Glutamatergic neuron (in vitro differentiated cells): ENCODE measurements at regions not wholly inside any gene's neighbourhood (a gene's known extent, or its start where the extent isn't known, plus 50 kb on each side); places are given as distances from the start of the nearest gene placed in this dataset.
"Not testable (repeated sequence)": the region's sequence is repeated elsewhere in the genome, so short reads cannot be mapped to it uniquely, and the experiment has no call there.

Experiments used
- DNase-seq: peaks from one replicate; pipeline ENCODE4 v3.0.0; 2022
- H3K27ac Mint-ChIP-seq: one replicate; pipeline ENCODE4 v1.8.0; 2020; ENCODE audit warnings: mild to moderate bottlenecking, mixed read lengths, inconsistent platforms; ENCODE audit not compliant: unreplicated experiment
- H3K27me3 Mint-ChIP-seq: one replicate; pipeline ENCODE4 v1.8.0; 2020; ENCODE audit warnings: mild to moderate bottlenecking, moderate library complexity, mixed read lengths, inconsistent platforms; ENCODE audit not compliant: unreplicated experiment
- H3K36me3 Mint-ChIP-seq: one replicate; pipeline ENCODE4 v1.8.0; 2020; ENCODE audit warnings: mild to moderate bottlenecking, mixed read lengths, inconsistent platforms; ENCODE audit not compliant: unreplicated experiment
- H3K4me1 Mint-ChIP-seq: one replicate; pipeline ENCODE4 v1.8.0; 2020; ENCODE audit warnings: mild to moderate bottlenecking, low read depth, mixed read lengths, inconsistent platforms; ENCODE audit not compliant: unreplicated experiment
- H3K4me3 Mint-ChIP-seq: one replicate; pipeline ENCODE4 v1.8.0; 2020; ENCODE audit warnings: mild to moderate bottlenecking, mixed read lengths, inconsistent platforms; ENCODE audit not compliant: unreplicated experiment
- H3K9me3 Mint-ChIP-seq: one replicate; pipeline ENCODE4 v1.8.0; 2020; ENCODE audit warnings: mild to moderate bottlenecking, moderate library complexity, mixed read lengths, inconsistent platforms; ENCODE audit not compliant: unreplicated experiment
- CTCF ChIP-seq: fragments of 200-600 bp; sonication (generic); IDR thresholded peaks from one replicate; pipeline ENCODE4 v1.5.0; 2021; ENCODE audit not compliant: partially characterized antibody, unreplicated experiment

DNA sequence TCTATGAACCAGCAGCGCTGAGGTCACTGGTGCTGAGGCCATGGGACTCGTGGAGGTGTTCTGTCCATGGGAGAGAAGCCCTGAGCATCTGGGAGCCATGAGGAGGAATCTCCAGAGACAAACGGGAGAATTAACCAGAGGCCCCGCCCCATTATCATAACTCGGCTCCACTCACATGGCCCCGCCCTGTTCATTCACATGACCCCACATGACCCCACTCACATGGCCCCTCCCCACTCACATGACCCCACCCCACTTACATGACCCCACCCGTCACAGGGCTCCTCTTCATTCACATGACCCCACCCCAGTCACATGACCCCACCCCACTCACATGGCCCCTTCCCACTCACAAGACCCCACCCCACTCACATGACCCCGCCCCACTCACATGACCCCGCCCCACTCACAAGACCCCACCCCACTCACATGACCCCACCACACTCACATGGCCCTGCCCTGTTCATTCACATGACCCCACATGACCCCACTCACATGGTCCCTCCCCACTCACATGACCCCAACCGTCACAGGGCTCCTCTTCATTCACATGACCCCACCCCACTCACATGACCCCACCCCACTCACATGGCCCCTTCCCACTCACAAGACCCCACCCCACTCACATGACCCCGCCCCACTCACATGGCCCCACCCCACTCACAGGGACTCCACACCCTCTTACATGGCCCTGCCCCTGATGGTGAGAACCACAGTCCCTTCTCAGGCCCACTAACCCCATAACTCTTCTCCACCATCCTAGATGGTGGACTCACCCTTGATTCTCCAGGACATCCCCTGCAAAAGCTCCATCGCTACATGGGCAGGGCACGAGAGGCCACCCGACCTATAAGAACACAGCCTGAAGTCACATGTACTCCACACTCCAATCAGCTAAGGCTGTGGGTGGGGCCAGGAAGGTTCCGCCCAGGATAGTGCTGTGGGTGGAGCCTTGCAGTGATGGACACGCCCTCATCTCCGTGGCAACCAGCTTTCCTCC, 151.1 kb upstream of the SFSWAP start:
- TF ChIP-seq CTCF: no peak
- H3K4me1 Mint-ChIP-seq: peaks cover 19% of the 10 kb centered on the region
- no peak for DNase-seq
- peaks cover 3% of the 10 kb centered on the region for H3K9me3 Mint-ChIP-seq
- no peaks in the 10 kb centered on the region for H3K36me3 Mint-ChIP-seq
- H3K27me3 Mint-ChIP-seq: peaks cover 3% of the 10 kb centered on the region
- H3K4me3 Mint-ChIP-seq: no peak overlapping the region
- no peak overlapping the region for H3K27ac Mint-ChIP-seq

DNA sequence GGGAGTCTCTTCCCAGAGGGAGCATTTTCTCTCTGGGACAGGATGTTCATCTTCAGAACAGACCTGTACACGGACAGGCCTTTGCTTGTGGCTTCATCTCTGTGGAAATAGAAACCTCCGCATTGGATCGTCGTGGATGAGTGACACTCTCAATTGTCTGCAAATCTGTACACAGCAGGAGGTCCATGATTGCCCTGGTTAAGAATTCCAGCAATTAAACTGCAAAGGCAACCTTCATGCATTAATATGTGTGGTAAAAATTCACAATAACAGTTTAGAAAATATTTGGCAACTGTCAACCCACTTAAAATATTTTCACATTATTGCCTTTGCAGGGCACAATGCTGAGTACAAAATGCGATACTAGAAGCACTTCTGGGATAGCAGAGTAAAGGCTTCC, 149.8 kb upstream of the SFSWAP start:
- peaks cover 29% of the 10 kb centered on the region for H3K4me1 Mint-ChIP-seq
- H3K36me3 Mint-ChIP-seq: no peaks in the 10 kb centered on the region
- peaks cover 5% of the 10 kb centered on the region for H3K9me3 Mint-ChIP-seq
- no peak overlapping the region for H3K27ac Mint-ChIP-seq
- no peak for TF ChIP-seq CTCF
- no peak for DNase-seq
- peaks cover 11% of the 10 kb centered on the region for H3K27me3 Mint-ChIP-seq
- H3K4me3 Mint-ChIP-seq: no peak overlapping the region

- Mint-ChIP-seq H3K4me1 (peaks cover 35% of the 10 kb centered on the region), H3K36me3 (no peaks in the 10 kb centered on the region), H3K9me3 (peaks cover 7% of the 10 kb centered on the region), H3K27me3 (peaks cover 15% of the 10 kb centered on the region), H3K4me3 (no peak overlapping the region), H3K27ac (no peak overlapping the region)
- no peak for DNase-seq
- TF ChIP-seq CTCF: no peak
Measured at GRCh38 chr12:131561891-131562684, 148.8 kb upstream of the SFSWAP start.

- Mint-ChIP-seq H3K4me3 (peak overlapping the region; percentile 43), H3K4me1 (peaks cover 31% of the 10 kb centered on the region), H3K27me3 (peaks cover 19% of the 10 kb centered on the region), H3K9me3 (peaks cover 11% of the 10 kb centered on the region), H3K27ac (peak overlapping the region; percentile 99)
- DNase-seq: peak; percentile 42
- H3K36me3 Mint-ChIP-seq: not testable (repeated sequence)
Measured at GRCh38 chr12:131564138-131564727, 146.7 kb upstream of the SFSWAP start.

- Mint-ChIP-seq H3K36me3 (no peaks in the 10 kb centered on the region), H3K4me3 (peak overlapping the region; percentile 68), H3K4me1 (peaks cover 31% of the 10 kb centered on the region), H3K9me3 (peaks cover 11% of the 10 kb centered on the region), H3K27me3 (peaks cover 19% of the 10 kb centered on the region), H3K27ac (peak overlapping the region; percentile 99)
- DNase-seq: no peak
- no peak for TF ChIP-seq CTCF
Measured at GRCh38 chr12:131564845-131565244, 146.0 kb upstream of the SFSWAP start.
